HG02610 (cell line): ENCODE measurements at regions not wholly inside any gene's neighbourhood (a gene's known extent, or its start where the extent isn't known, plus 50 kb on each side); places are given as distances from the start of the nearest gene placed in this dataset.

ENCODE experiments used
- ATAC-seq: cut with Tn5 transposase; IDR thresholded peaks from one replicate; pipeline ENCODE4 v1.9.1; 2021; ENCODE audit warnings: mild to moderate bottlenecking, moderate library complexity; ENCODE audit not compliant: unreplicated experiment

- ATAC-seq = peak; percentile 40
These were observed 248.7 kb downstream of the TDRD3 start for GRCh38 chr13:60645676-60646075.

DNA sequence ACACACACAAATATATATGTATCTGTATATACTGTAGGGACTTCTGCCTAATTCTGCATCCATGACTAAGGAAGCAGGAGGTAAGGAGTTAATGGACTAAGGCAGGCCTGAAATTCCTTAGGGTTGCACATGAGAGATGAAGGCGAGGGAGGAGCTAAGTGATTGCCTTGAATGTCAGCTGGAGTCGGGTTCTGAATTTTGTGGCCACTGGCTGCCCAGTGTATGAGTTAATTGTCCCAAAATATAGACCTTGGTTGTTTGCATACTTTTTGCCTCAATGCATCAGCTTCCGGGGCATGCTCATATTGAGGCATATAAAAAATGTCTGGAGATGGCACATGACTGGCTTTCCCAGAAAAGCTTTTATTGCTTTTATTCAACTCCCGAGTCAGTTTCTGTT, 245.5 kb downstream of the TDRD3 start:
- no peak for ATAC-seq

GRCh38 chr13:60629158-60629557, 232.1 kb downstream of the TDRD3 start:
- no peak for ATAC-seq

DNA sequence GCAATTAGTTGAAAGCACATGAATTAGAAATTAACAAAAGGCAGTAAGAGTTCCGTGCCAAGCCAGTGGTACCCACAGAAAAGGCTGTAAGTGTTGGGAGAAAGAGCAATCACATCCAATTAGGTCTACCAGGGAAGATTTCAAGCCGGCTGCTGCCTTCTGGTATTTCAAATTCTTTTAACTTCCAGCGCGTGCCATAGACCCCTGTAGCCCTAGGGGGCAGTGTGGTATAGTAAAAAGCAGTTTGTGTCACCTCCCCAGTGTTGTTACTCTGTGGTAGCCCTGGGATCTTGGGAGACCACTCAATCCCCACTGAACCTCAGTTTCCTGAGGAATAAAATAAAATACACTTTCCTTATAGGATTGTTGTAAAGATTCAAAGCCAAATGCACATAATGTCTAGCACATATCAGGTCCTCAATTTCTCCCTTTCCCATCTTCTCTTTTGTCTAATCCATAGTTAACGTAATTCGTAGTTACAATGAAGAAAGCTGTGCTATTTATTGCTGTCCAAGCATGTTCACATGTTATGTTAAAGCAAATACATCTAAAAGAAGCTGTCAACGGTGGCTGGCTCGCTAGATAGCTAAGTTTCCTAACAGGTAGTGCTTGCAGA, 230.2 kb downstream of the TDRD3 start:
- peak; percentile 79 for ATAC-seq
